ENCODE measurements at regions not wholly inside any gene's neighbourhood (a gene's known extent, or its start where the extent isn't known, plus 50 kb on each side); places are given as distances from the start of the nearest gene placed in this dataset.
"Not testable (repeated sequence)": the region's sequence is repeated elsewhere in the genome, so short reads cannot be mapped to it uniquely, and the experiment has no call there.

DNA sequence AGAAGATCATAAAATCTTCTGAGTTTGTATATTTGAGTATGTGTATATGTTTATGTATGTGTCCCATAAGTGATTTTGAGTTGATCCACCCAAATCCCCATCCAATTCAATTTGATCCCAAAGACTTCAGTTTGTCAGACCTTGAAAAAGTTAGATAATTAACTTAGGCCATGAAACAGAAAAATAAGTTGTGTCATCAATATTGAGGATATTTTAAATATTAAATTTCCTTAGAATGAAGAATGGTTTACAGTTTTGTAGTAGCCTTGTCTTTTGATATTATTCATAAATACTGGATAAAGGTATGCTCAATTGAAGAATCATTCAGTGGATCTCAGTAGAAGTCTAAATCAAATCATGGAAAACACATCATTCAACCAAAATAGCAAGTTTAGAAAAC, 864.4 kb upstream of the INTU start:
- no peak for TF ChIP-seq CTCF (IDR thresholded peaks at IDR 0.05; ENCODE audit: borderline replicate concordance, extremely low read depth, insufficient read depth)
- no peaks in the 10 kb centered on the region for H3K9me3 ChIP-seq (ENCODE audit: control insufficient read depth in 2 of 3, insufficient read depth in 1 of 3, low read length in 3 of 3)
- H3K36me3 ChIP-seq (ENCODE audit: control insufficient read depth in 2 of 3, insufficient read depth in 3 of 3, low read length in 3 of 3): no peaks in the 10 kb centered on the region
- H3K9ac ChIP-seq (ENCODE audit: low read length in 3 of 3): no peak overlapping the region
- H3K27ac ChIP-seq (ENCODE audit: low read depth in 2 of 2, low read length in 2 of 2): no peak overlapping the region
- no peak overlapping the region for H3K4me3 ChIP-seq (ENCODE audit: low read length in 3 of 3)
- FAIRE-seq: no peak
- H3K27me3 ChIP-seq (ENCODE audit: control insufficient read depth, insufficient read depth, low read length): no peaks in the 10 kb centered on the region
- intact Hi-C loops (cut with DNase I): no loop called here
- DNase-seq: no peak
- H3K4me1 ChIP-seq (ENCODE audit: control insufficient read depth in 2 of 3, insufficient read depth in 2 of 3, low read depth in 1 of 3, low read length in 3 of 3): no peaks in the 10 kb centered on the region

DNA sequence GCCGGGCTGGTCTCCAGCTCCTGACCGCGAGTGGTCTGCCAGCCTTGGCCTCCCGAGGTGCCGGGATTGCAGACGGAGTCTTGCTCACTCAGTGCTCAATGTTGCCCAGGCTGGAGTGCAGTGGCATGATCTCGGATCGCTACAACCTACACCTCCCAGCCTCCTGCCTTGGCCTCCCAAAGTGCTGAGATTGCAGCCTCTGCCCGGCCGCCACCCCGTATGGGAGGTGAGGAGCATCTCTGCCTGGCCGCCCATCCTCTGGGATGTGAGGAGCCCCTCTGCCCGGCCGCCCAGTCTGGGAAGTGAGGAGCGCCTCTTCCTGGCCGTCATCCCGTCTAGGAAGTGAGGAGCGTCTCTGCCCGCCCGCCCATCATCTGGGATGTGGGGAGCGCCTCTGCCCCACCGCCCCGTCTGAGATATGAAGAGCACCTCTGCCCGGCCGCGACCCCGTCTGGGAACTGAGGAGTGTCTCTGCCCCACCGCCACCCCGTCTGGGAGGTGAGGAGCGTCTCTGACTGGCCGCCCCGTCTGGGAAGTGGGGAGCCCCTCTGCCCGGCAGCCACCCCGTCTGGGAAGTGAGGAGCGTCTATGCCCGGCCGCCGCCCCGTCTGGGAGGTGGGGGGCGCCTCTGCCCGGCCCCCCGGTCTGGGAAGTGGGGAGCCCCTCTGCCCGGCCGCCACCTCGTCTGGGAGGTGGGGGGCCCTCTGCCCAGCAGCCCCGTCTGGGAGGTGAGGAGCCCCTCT, 861.8 kb upstream of the INTU start:
- DNase-seq; H3K4me3 ChIP-seq (ENCODE audit: low read length in 3 of 3); FAIRE-seq; H3K36me3 ChIP-seq (ENCODE audit: control insufficient read depth in 2 of 3, insufficient read depth in 3 of 3, low read length in 3 of 3); intact Hi-C loops (cut with DNase I); H3K4me1 ChIP-seq (ENCODE audit: control insufficient read depth in 2 of 3, insufficient read depth in 2 of 3, low read depth in 1 of 3, low read length in 3 of 3); H3K9me3 ChIP-seq (ENCODE audit: control insufficient read depth in 2 of 3, insufficient read depth in 1 of 3, low read length in 3 of 3); H3K27me3 ChIP-seq (ENCODE audit: control insufficient read depth, insufficient read depth, low read length); H3K9ac ChIP-seq (ENCODE audit: low read length in 3 of 3); H3K27ac ChIP-seq (ENCODE audit: low read depth in 2 of 2, low read length in 2 of 2): not testable (repeated sequence)

GRCh38 chr4:126771618-126772017, 861.1 kb upstream of the INTU start:
- intact Hi-C loops (cut with DNase I); H3K36me3 ChIP-seq (ENCODE audit: control insufficient read depth in 2 of 3, insufficient read depth in 3 of 3, low read length in 3 of 3); H3K27ac ChIP-seq (ENCODE audit: low read depth in 2 of 2, low read length in 2 of 2); H3K27me3 ChIP-seq (ENCODE audit: control insufficient read depth, insufficient read depth, low read length); H3K9me3 ChIP-seq (ENCODE audit: control insufficient read depth in 2 of 3, insufficient read depth in 1 of 3, low read length in 3 of 3); DNase-seq; H3K4me3 ChIP-seq (ENCODE audit: low read length in 3 of 3); FAIRE-seq; H3K4me1 ChIP-seq (ENCODE audit: control insufficient read depth in 2 of 3, insufficient read depth in 2 of 3, low read depth in 1 of 3, low read length in 3 of 3); H3K9ac ChIP-seq (ENCODE audit: low read length in 3 of 3): not testable (repeated sequence)

DNA sequence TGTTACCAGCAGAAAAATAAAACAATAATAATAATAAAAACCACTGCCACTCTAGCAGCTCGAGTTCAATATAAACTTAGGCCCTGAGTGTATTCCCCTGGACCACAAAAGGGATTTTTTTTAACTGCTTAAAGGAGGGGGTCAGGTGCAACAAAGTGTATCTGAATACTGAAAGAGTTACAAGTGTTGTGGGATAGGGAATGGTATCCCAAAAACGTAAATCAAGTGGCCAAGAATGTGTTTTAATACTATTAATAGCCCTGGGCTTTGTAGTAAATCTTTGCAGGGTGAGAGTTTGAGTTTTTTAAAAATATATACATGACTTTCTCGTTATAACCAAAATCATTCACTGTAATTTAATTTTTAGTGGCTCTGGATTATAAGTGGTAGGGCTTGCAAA, 860.1 kb upstream of the INTU start:
- intact Hi-C loops (cut with DNase I): no loop called here
- Histone ChIP-seq H3K27me3 (ENCODE audit: control insufficient read depth, insufficient read depth, low read length) (no peaks in the 10 kb centered on the region), H3K9me3 (ENCODE audit: control insufficient read depth in 2 of 3, insufficient read depth in 1 of 3, low read length in 3 of 3) (no peaks in the 10 kb centered on the region), H3K4me3 (ENCODE audit: low read length in 3 of 3) (no peak overlapping the region), H3K36me3 (ENCODE audit: control insufficient read depth in 2 of 3, insufficient read depth in 3 of 3, low read length in 3 of 3) (no peaks in the 10 kb centered on the region), H3K4me1 (ENCODE audit: control insufficient read depth in 2 of 3, insufficient read depth in 2 of 3, low read depth in 1 of 3, low read length in 3 of 3) (no peaks in the 10 kb centered on the region), H3K9ac (ENCODE audit: low read length in 3 of 3) (no peak overlapping the region), H3K27ac (ENCODE audit: low read depth in 2 of 2, low read length in 2 of 2) (no peak overlapping the region)
- FAIRE-seq (no peak), DNase-seq (peak in 1 of 5 donors; percentile 19)
- no peak for TF ChIP-seq CTCF (IDR thresholded peaks at IDR 0.05; ENCODE audit: borderline replicate concordance, extremely low read depth, insufficient read depth)

All from kidney (tissue), 13 donors.